ENCODE measurements at regions not wholly inside any gene's neighbourhood (a gene's known extent, or its start where the extent isn't known, plus 50 kb on each side); places are given as distances from the start of the nearest gene placed in this dataset.

DNA sequence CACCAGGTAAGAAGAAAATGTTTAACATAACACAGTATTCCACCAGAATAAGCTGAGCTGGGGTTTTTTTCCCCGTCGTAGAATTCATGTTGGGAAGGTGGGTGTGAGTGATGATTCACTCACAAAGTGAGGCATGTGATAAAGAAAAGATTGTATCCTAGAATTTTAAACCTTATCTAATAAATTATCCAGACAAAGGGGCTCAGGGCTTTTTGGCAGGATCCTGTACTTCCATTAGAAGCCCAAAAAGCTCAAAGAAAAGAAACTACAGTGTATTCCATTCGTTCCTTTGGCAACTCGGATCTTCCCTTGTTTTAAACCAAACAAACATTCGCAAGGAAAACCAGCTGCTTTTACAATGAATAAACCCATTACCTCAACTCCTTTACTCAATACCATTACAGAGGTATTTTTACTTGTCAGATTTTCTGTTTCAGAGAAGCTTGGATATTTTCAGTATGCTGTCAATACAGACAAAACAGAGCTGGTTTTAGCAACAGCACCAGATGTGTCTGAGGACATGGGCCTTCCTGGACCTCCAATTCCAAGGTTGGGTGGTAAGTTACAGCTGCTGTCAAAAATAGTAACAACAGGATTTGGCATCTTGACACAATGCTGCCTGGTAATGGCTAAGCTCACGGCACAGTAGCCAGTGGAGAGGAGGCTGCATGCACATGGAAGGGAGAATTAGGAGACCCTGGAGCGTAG lies 159.9 kb upstream of the RUNX1 start:
- TF ChIP-seq POLR2A (IDR thresholded peaks at IDR 0.05; ENCODE audit: low read depth, low read length) (no peak), TAF1 (IDR thresholded peaks at IDR 0.05; ENCODE audit: borderline replicate concordance, low read depth, low read length) (no peak), POLR2AphosphoS5 (IDR thresholded peaks at IDR 0.05; ENCODE audit: low read depth, low read length) (no peak)

Data from GM12892 (cell line).